A549 (cell line): ENCODE measurements at regions not wholly inside any gene's neighbourhood (a gene's known extent, or its start where the extent isn't known, plus 50 kb on each side); places are given as distances from the start of the nearest gene placed in this dataset.

Source experiments
- ATAC-seq, 2 experiments: fragments of 200-7000 bp in 1 of 2; fragments of >200 bp in 1 of 2; cut with Nextera tagmentation in 1 of 2; cut with Tn5 transposase in 1 of 2; 3 replicates each; pipeline versions ENCODE4 v1.8.0 to v1.9.1; 2018 to 2020; ENCODE audit warnings: mild to moderate bottlenecking in 1 of 2, moderate library complexity in 1 of 2
- CTCF ChIA-PET: fragments of 300-600 bp; sonication (Branson Sonifier 250); formaldehyde crosslinking; extraction: SDS; loops from one replicate; lab custom pipeline; 2021; ENCODE audit warnings: antibody characterized with exemption, inconsistent platforms; lab: Yijun Ruan, JAX
- POLR2A ChIA-PET: fragments of 350-600 bp; formaldehyde crosslinking; extraction: SDS; loops from one replicate; lab custom pipeline; 2021; ENCODE audit warnings: antibody characterized with exemption, inconsistent platforms; lab: Yijun Ruan, JAX
- DNase-seq, 2 experiments: peaks; one replicate each; pipeline versions ENCODE4 v3.0.0 to v3.0.0-alpha.2; 2011 to 2016; ENCODE audit warnings: low read depth in 1 of 2, low spot score in 1 of 2
- FAIRE-seq: peaks from 2 replicates; lab custom pipeline; 2011; peaks lifted over from hg19 to GRCh38; lab: Jason Lieb, UNC
- H3K27ac ChIP-seq, 2 experiments: fragments of >200 bp; sonication (Bioruptor Twin); formaldehyde crosslinking; 3 replicates each; pipeline ENCODE4 v1.5.1; 2016 to 2017
- H3K4me1 ChIP-seq: fragments of >200 bp; sonication (Bioruptor Twin); formaldehyde crosslinking; 3 replicates; pipeline ENCODE4 v1.6.1; 2016
- H3K4me2 ChIP-seq: fragments of >200 bp; sonication (Bioruptor Twin); formaldehyde crosslinking; 3 replicates; pipeline ENCODE4 v1.6.1; 2016
- H3K4me3 ChIP-seq: fragments of >200 bp; sonication (Bioruptor Twin); formaldehyde crosslinking; 3 replicates; pipeline ENCODE4 v1.5.1; 2016
- H3K9me3 ChIP-seq: fragments of >200 bp; sonication (Bioruptor Twin); formaldehyde crosslinking; 3 replicates; pipeline ENCODE4 v1.6.1; 2016
- ATOH8 ChIP-seq: fragments of 250-450 bp; sonication (Bioruptor Pico); IDR thresholded peaks from 2 replicates; pipeline ENCODE4 v1.5.0; 2020; ENCODE audit warnings: low read depth, mild to moderate bottlenecking, moderate library complexity
- BCL3 ChIP-seq: fragments of >200 bp; sonication (Bioruptor Twin); formaldehyde crosslinking; IDR thresholded peaks from 3 replicates; pipeline ENCODE4 v1.6.1; 2016
- CEBPB ChIP-seq, 2 experiments: fragments of >200 bp in 1 of 2; sonication (Bioruptor Twin) in 1 of 2; formaldehyde crosslinking in 1 of 2; IDR thresholded peaks; 2 replicates each; pipeline ENCODE4 v1.6.1; 2012 to 2016
- CHD4 ChIP-seq: fragments of 200-600 bp; sonication (generic); IDR thresholded peaks from 2 replicates; pipeline ENCODE4 v1.6.1; 2016; ENCODE audit warnings: antibody characterized with exemption, mild to moderate bottlenecking, borderline replicate concordance
- E2F6 ChIP-seq: IDR thresholded peaks from 2 replicates; pipeline ENCODE4 v1.6.1; 2012; ENCODE audit warnings: low read depth, borderline replicate concordance
- ELK1 ChIP-seq: fragments of 150-350 bp; IDR thresholded peaks from 2 replicates; pipeline ENCODE4 v1.6.1; 2014; ENCODE audit warnings: low read depth, mild to moderate bottlenecking, low read length
- EP300 ChIP-seq, 2 experiments: fragments of >200 bp; sonication (Bioruptor Twin); formaldehyde crosslinking; IDR thresholded peaks; 2 replicates in 1 of 2; 3 replicates in 1 of 2; pipeline ENCODE4 v1.6.1; 2016 to 2017
- GATA3 ChIP-seq: IDR thresholded peaks from 2 replicates; pipeline ENCODE4 v1.6.1; 2012; ENCODE audit warnings: borderline replicate concordance
- HDAC2 ChIP-seq: fragments of 200-600 bp; sonication (generic); IDR thresholded peaks from 2 replicates; pipeline ENCODE4 v1.6.1; 2016
- HES2 ChIP-seq: fragments of >200 bp; sonication (Bioruptor Twin); formaldehyde crosslinking; IDR thresholded peaks from 2 replicates; pipeline ENCODE4 v1.6.1; 2016
- HEYL ChIP-seq: fragments of 250-450 bp; sonication (Bioruptor Pico); IDR thresholded peaks from 2 replicates; pipeline ENCODE4 v1.8.0; 2021; ENCODE audit warnings: mild to moderate bottlenecking, moderate library complexity
- HOXA7 ChIP-seq: fragments of 250-450 bp; sonication (Bioruptor Pico); IDR thresholded peaks from 2 replicates; pipeline ENCODE4 v1.5.0; 2020; ENCODE audit warnings: mild to moderate bottlenecking, moderate library complexity
- JUNB ChIP-seq: fragments of >200 bp; sonication (Bioruptor Twin); formaldehyde crosslinking; IDR thresholded peaks from 2 replicates; pipeline ENCODE4 v1.6.1; 2016
- MAFK ChIP-seq: fragments of 450-650 bp; IDR thresholded peaks from 2 replicates; pipeline ENCODE4 v1.6.1; 2014; ENCODE audit not compliant: partially characterized antibody
- MAX ChIP-seq: IDR thresholded peaks from 2 replicates; pipeline ENCODE4 v1.6.1; 2012
- NFE2L2 ChIP-seq: fragments of 150-350 bp; conservative IDR thresholded peaks from 2 replicates; pipeline ENCODE4 v1.6.1; 2014; ENCODE audit warnings: low read length
- POLR2AphosphoS2 ChIP-seq: conservative IDR thresholded peaks from 2 replicates; pipeline ENCODE4 v1.6.1; 2012; ENCODE audit warnings: low read length, improper control_type of control experiment, inconsistent platforms
- RAD21 ChIP-seq, 2 experiments: fragments of >200 bp in 1 of 2; sonication (Bioruptor Twin) in 1 of 2; formaldehyde crosslinking in 1 of 2; IDR thresholded peaks in 1 of 2; conservative IDR thresholded peaks in 1 of 2; 2 replicates in 1 of 2; 3 replicates in 1 of 2; pipeline ENCODE4 v1.6.1; 2012 to 2018; ENCODE audit warnings: inconsistent platforms in 1 of 2
- REST ChIP-seq: fragments of 200-600 bp; sonication (generic); IDR thresholded peaks from 2 replicates; pipeline ENCODE4 v1.6.1; 2016; ENCODE audit warnings: antibody characterized with exemption, mild to moderate bottlenecking, moderate library complexity
- RFX5 ChIP-seq: fragments of 450-650 bp; IDR thresholded peaks from 2 replicates; pipeline ENCODE4 v1.7.1; 2014; ENCODE audit warnings: antibody characterized with exemption, mild to moderate bottlenecking, moderate library complexity
- RNF2 ChIP-seq: fragments of 200-600 bp; sonication (generic); IDR thresholded peaks from 2 replicates; pipeline ENCODE4 v1.6.1; 2016; ENCODE audit warnings: low read depth, mild to moderate bottlenecking, antibody characterized with exemption, moderate library complexity, borderline replicate concordance
- SMC3 ChIP-seq: fragments of >200 bp; sonication (Bioruptor Twin); formaldehyde crosslinking; IDR thresholded peaks from 3 replicates; pipeline ENCODE4 v1.6.1; 2018; ENCODE audit warnings: inconsistent platforms
- ZNF302 ChIP-seq: fragments of 250-450 bp; sonication (Bioruptor Pico); IDR thresholded peaks from 2 replicates; pipeline ENCODE4 v1.9.0; 2021; ENCODE audit warnings: inconsistent platforms, mild to moderate bottlenecking, moderate library complexity
- WGBS: methylation state at CpG from one replicate; pipeline ENCODE4 v1.1.6; 2017; ENCODE audit errors: missing lambda C conversion rate; 5-methylcytosine and 5-hydroxymethylcytosine counted together

- CTCF ChIA-PET, result interaction anchor here (1.0 kb wide), 1 partner anchor 113 kb away, joined by 3 read pairs; no protein-coding TSS in a partner anchor
- 0 out of 3 replicates have a peak, but pooled peaks cover 5% of the 10 kb centered on the region for H3K4me1 ChIP-seq
- ATAC-seq, result no peak
- no peak overlapping the region for H3K4me3 ChIP-seq
- no peaks in the 10 kb centered on the region for H3K9me3 ChIP-seq
- FAIRE-seq, result no peak
- TF ChIP-seq HES2, result no peak
- TF ChIP-seq MAX, result no peak
- no peak for TF ChIP-seq HEYL (CRISPR knock-in tag)
- no peak for TF ChIP-seq GATA3
- no peak for TF ChIP-seq HDAC2
- TF ChIP-seq POLR2AphosphoS2, result no peak
- no peak for TF ChIP-seq CEBPB (IDR thresholded peaks at IDR 0.05)
- no peak for TF ChIP-seq RAD21 (conservative IDR thresholded peaks at IDR 0.05 in 1 of 2, IDR thresholded peaks at IDR 0.05 in 1 of 2)
- TF ChIP-seq HOXA7 (CRISPR knock-in tag), result no peak
- TF ChIP-seq ATOH8 (CRISPR knock-in tag), result no peak
- no peak for TF ChIP-seq EP300 (IDR thresholded peaks at IDR 0.05)
- TF ChIP-seq NFE2L2, result no peak
- TF ChIP-seq RNF2, result no peak
- TF ChIP-seq ELK1, result no peak
- TF ChIP-seq BCL3, result no peak
- POLR2A ChIA-PET, result no interaction called here
- DNase-seq, result no peak
- no peak overlapping the region for H3K27ac ChIP-seq
- no peak overlapping the region for H3K4me2 ChIP-seq
- WGBS, result 46% methylated on average over 1 of the region's 1 CpG
Measured at GRCh38 chr18:55084550-55084949, 125.3 kb upstream of the CCDC68 start.

- Histone ChIP-seq H3K4me1 (peaks cover 5% of the 10 kb centered on the region; the same call in 1 of the 3 replicates), H3K9me3 (no peaks in the 10 kb centered on the region), H3K27ac (no peak overlapping the region), H3K4me3 (no peak overlapping the region), H3K4me2 (no peak overlapping the region)
- ChIA-PET POLR2A (no interaction called here), CTCF (no interaction called here)
- DNase-seq (no peak), FAIRE-seq (no peak), ATAC-seq (no peak)
- 100% methylated on average over 1 of the region's 1 CpG for WGBS
- TF ChIP-seq JUNB (no peak), ZNF302 (CRISPR knock-in tag) (no peak), RFX5 (no peak), SMC3 (no peak), MAFK (no peak), HDAC2 (no peak), E2F6 (no peak), REST (no peak), HEYL (CRISPR knock-in tag) (no peak), CHD4 (no peak)
Measured at GRCh38 chr18:55083461-55083860, 124.2 kb upstream of the CCDC68 start.
